ENCODE measurements at regions not wholly inside any gene's neighbourhood (a gene's known extent, or its start where the extent isn't known, plus 50 kb on each side); places are given as distances from the start of the nearest gene placed in this dataset.

GRCh38 chr4:128572778-128573241 is 236.7 kb upstream of the JADE1 start:
- Histone ChIP-seq H3F3A (ENCODE audit: insufficient read depth) (peaks cover 46% of the 10 kb centered on the region), H3K9ac (no peak overlapping the region), H3K79me2 (ENCODE audit: insufficient read depth) (no peaks in the 10 kb centered on the region), H3K4me3 (no peak overlapping the region), H3K4me1 (ENCODE audit: insufficient read depth) (peaks cover 62% of the 10 kb centered on the region), H3K27ac (peak overlapping the region; percentile 82), H4K20me1 (ENCODE audit: insufficient read depth) (no peaks in the 10 kb centered on the region), H3K9me3 (ENCODE audit: low read depth) (no peaks in the 10 kb centered on the region), H3K9me2 (ENCODE audit: insufficient read depth) (no peaks in the 10 kb centered on the region), H3K36me3 (ENCODE audit: low read depth) (no peaks in the 10 kb centered on the region), H2AFZ (no peak overlapping the region), H3K4me2 (ENCODE audit: unreplicated experiment) (peak overlapping the region; percentile 70), H3K27me3 (replicated peaks; ENCODE audit: insufficient read depth) (no peaks in the 10 kb centered on the region)
- TF ChIP-seq EZH2 (IDR thresholded peaks at IDR 0.05; ENCODE audit: insufficient read depth, poor library complexity, severe bottlenecking) (no peak), EZH2phosphoT487 (IDR thresholded peaks at IDR 0.05; ENCODE audit: insufficient read depth, low read depth) (no peak)
- in situ Hi-C loops (cut with MboI): loop anchor here (25.0 kb wide), 1 partner anchor 386 kb away; no protein-coding TSS in a partner anchor
- no peak for DNase-seq
- 89% methylated on average over 3 of the region's 3 CpGs for WGBS, 2 experiments (ENCODE audit: low coverage in 1 of 2, low lambda C conversion rate in 2 of 2, missing lambda C conversion rate in 2 of 2)

GRCh38 chr4:128571747-128572146 is 237.8 kb upstream of the JADE1 start:
- H3K27ac ChIP-seq: peak overlapping the region; percentile 82
- in situ Hi-C loops (cut with MboI): loop anchor here (25.0 kb wide), 1 partner anchor 384 kb away; no protein-coding TSS in a partner anchor
- no peaks in the 10 kb centered on the region for H3K36me3 ChIP-seq (ENCODE audit: low read depth)
- H3K4me1 ChIP-seq (ENCODE audit: insufficient read depth): peaks cover 67% of the 10 kb centered on the region
- no peak overlapping the region for H2AFZ ChIP-seq
- H3K4me2 ChIP-seq (ENCODE audit: unreplicated experiment): peak overlapping the region; percentile 42
- TF ChIP-seq EZH2 (IDR thresholded peaks at IDR 0.05; ENCODE audit: insufficient read depth, poor library complexity, severe bottlenecking): no peak
- no peak for TF ChIP-seq EZH2phosphoT487 (IDR thresholded peaks at IDR 0.05; ENCODE audit: insufficient read depth, low read depth)
- DNase-seq: peak; percentile 93
- no peaks in the 10 kb centered on the region for H4K20me1 ChIP-seq (ENCODE audit: insufficient read depth)
- no peaks in the 10 kb centered on the region for H3K27me3 ChIP-seq (replicated peaks; ENCODE audit: insufficient read depth)
- peaks cover 46% of the 10 kb centered on the region for H3F3A ChIP-seq (ENCODE audit: insufficient read depth)
- H3K9me2 ChIP-seq (ENCODE audit: insufficient read depth): no peaks in the 10 kb centered on the region
- no peak overlapping the region for H3K9ac ChIP-seq
- no peak overlapping the region for H3K4me3 ChIP-seq
- no peaks in the 10 kb centered on the region for H3K79me2 ChIP-seq (ENCODE audit: insufficient read depth)
- H3K9me3 ChIP-seq (ENCODE audit: low read depth): no peaks in the 10 kb centered on the region

GRCh38 chr4:128570387-128570975 is 239.0 kb upstream of the JADE1 start:
- WGBS, 2 experiments (ENCODE audit: low coverage in 1 of 2, low lambda C conversion rate in 2 of 2, missing lambda C conversion rate in 2 of 2): 81% methylated on average over 6 of the region's 6 CpGs
- H3K4me1 ChIP-seq (ENCODE audit: insufficient read depth): peaks cover 71% of the 10 kb centered on the region
- H2AFZ ChIP-seq: no peak overlapping the region
- H3K9me2 ChIP-seq (ENCODE audit: insufficient read depth): no peaks in the 10 kb centered on the region
- H3F3A ChIP-seq (ENCODE audit: insufficient read depth): peaks cover 46% of the 10 kb centered on the region
- H4K20me1 ChIP-seq (ENCODE audit: insufficient read depth): no peaks in the 10 kb centered on the region
- no peaks in the 10 kb centered on the region for H3K36me3 ChIP-seq (ENCODE audit: low read depth)
- no peaks in the 10 kb centered on the region for H3K9me3 ChIP-seq (ENCODE audit: low read depth)
- TF ChIP-seq EZH2 (IDR thresholded peaks at IDR 0.05; ENCODE audit: insufficient read depth, poor library complexity, severe bottlenecking) (no peak), EZH2phosphoT487 (IDR thresholded peaks at IDR 0.05; ENCODE audit: insufficient read depth, low read depth) (no peak)
- no peaks in the 10 kb centered on the region for H3K27me3 ChIP-seq (replicated peaks; ENCODE audit: insufficient read depth)
- no peak overlapping the region for H3K4me3 ChIP-seq
- H3K27ac ChIP-seq: peak overlapping the region; percentile 82
- in situ Hi-C loops (cut with MboI): loop anchor here (25.0 kb wide), 1 partner anchor 383 kb away; no protein-coding TSS in a partner anchor
- no peaks in the 10 kb centered on the region for H3K79me2 ChIP-seq (ENCODE audit: insufficient read depth)
- 0 out of 2 replicates have a peak overlapping the region, but pooled peaks have one; percentile 2 for H3K9ac ChIP-seq
- DNase-seq: peak; percentile 89
- H3K4me2 ChIP-seq (ENCODE audit: unreplicated experiment): peak overlapping the region; percentile 65

GRCh38 chr4:128566693-128567092 is 242.8 kb upstream of the JADE1 start:
- H3K4me1 ChIP-seq (ENCODE audit: insufficient read depth): peaks cover 40% of the 10 kb centered on the region
- no peak overlapping the region for H3K4me3 ChIP-seq
- H2AFZ ChIP-seq: 0 out of 2 replicates have a peak overlapping the region, but pooled peaks have one; percentile 12
- H3K79me2 ChIP-seq (ENCODE audit: insufficient read depth): no peaks in the 10 kb centered on the region
- no peaks in the 10 kb centered on the region for H3K36me3 ChIP-seq (ENCODE audit: low read depth)
- no peak overlapping the region for H3K9ac ChIP-seq
- H3K9me3 ChIP-seq (ENCODE audit: low read depth): no peaks in the 10 kb centered on the region
- in situ Hi-C loops (cut with MboI): loop anchor here (25.0 kb wide), 1 partner anchor 379 kb away; no protein-coding TSS in a partner anchor
- no peak overlapping the region for H3K4me2 ChIP-seq (ENCODE audit: unreplicated experiment)
- 82 to 83% methylated on average over 2 of the region's 2 CpGs for WGBS, 2 experiments (ENCODE audit: low coverage in 1 of 2, low lambda C conversion rate in 2 of 2, missing lambda C conversion rate in 2 of 2)
- H3F3A ChIP-seq (ENCODE audit: insufficient read depth): peaks cover 22% of the 10 kb centered on the region
- no peaks in the 10 kb centered on the region for H4K20me1 ChIP-seq (ENCODE audit: insufficient read depth)
- TF ChIP-seq EZH2phosphoT487 (IDR thresholded peaks at IDR 0.05; ENCODE audit: insufficient read depth, low read depth) (no peak), EZH2 (IDR thresholded peaks at IDR 0.05; ENCODE audit: insufficient read depth, poor library complexity, severe bottlenecking) (no peak)
- DNase-seq: peak; percentile 57
- H3K27me3 ChIP-seq (replicated peaks; ENCODE audit: insufficient read depth): no peaks in the 10 kb centered on the region
- H3K9me2 ChIP-seq (ENCODE audit: insufficient read depth): no peaks in the 10 kb centered on the region
- no peak overlapping the region for H3K27ac ChIP-seq

All from GM23248 (cell line).